ENCODE measurements at regions not wholly inside any gene's neighbourhood (a gene's known extent, or its start where the extent isn't known, plus 50 kb on each side); places are given as distances from the start of the nearest gene placed in this dataset.

- no peak for TF ChIP-seq CTCF (IDR thresholded peaks at IDR 0.05)
- TF ChIP-seq EZH2 (IDR thresholded peaks at IDR 0.05; ENCODE audit: borderline replicate concordance, insufficient read depth, low read depth, low read length, poor library complexity, severe bottlenecking) = no peak
Observed at GRCh38 chr13:24036115-24036514, 124.4 kb upstream of the SPATA13 start.
